HepG2 (cell line): ENCODE measurements at regions not wholly inside any gene's neighbourhood (a gene's known extent, or its start where the extent isn't known, plus 50 kb on each side); places are given as distances from the start of the nearest gene placed in this dataset.

Experiments used
- CBX5 ChIP-seq: sonication (generic); formaldehyde crosslinking; IDR thresholded peaks from 2 replicates; pipeline ENCODE4 v1.4.0; 2020; ENCODE audit warnings: missing genetic modification reagents, borderline replicate concordance
- FOXO4 ChIP-seq: sonication (generic); formaldehyde crosslinking; conservative IDR thresholded peaks from 2 replicates; pipeline ENCODE4 v1.8.1; 2023; ENCODE audit warnings: missing genetic modification reagents
- GTF2F1 ChIP-seq: fragments of 150-350 bp; IDR thresholded peaks from 2 replicates; pipeline ENCODE4 v1.6.1; 2014; ENCODE audit warnings: low read length
- HNF1B ChIP-seq: sonication (generic); formaldehyde crosslinking; IDR thresholded peaks from 2 replicates; pipeline ENCODE4 v1.5.1; 2020; ENCODE audit warnings: mild to moderate bottlenecking, moderate library complexity, missing genetic modification reagents
- JDP2 ChIP-seq: sonication (generic); formaldehyde crosslinking; IDR thresholded peaks from 2 replicates; pipeline ENCODE4 v1.8.1; 2022; ENCODE audit warnings: missing genetic modification reagents, borderline replicate concordance
- KDM6A ChIP-seq: IDR thresholded peaks from 2 replicates; pipeline ENCODE4 v1.6.1; 2016; ENCODE audit warnings: low read depth
- LCORL ChIP-seq, 2 experiments: fragments of 450-650 bp in 1 of 2; sonication (generic) in 1 of 2; formaldehyde crosslinking in 1 of 2; IDR thresholded peaks; 2 replicates each; pipeline versions ENCODE4 v1.5.0 to v1.6.1; 2017 to 2020; ENCODE audit warnings: antibody characterized with exemption in 1 of 2, missing genetic modification reagents in 1 of 2
- MAZ ChIP-seq, 2 experiments: sonication (generic) in 1 of 2; formaldehyde crosslinking in 1 of 2; IDR thresholded peaks; 2 replicates each; pipeline versions ENCODE4 v1.5.0 to v1.6.1; 2012 to 2020; ENCODE audit warnings: low read depth in 2 of 2, mild to moderate bottlenecking in 2 of 2, borderline replicate concordance in 1 of 2, improper control_type of control experiment in 1 of 2, low read length in 1 of 2, missing genetic modification reagents in 1 of 2, moderate library complexity in 1 of 2
- NFE2 ChIP-seq: sonication (generic); formaldehyde crosslinking; IDR thresholded peaks from 2 replicates; pipeline ENCODE4 v1.4.0; 2020; ENCODE audit warnings: missing genetic modification reagents
- PHF5A ChIP-seq: IDR thresholded peaks from one replicate; pipeline ENCODE4 v1.6.1; 2018; ENCODE audit warnings: low read depth, missing genetic modification reagents; ENCODE audit not compliant: unreplicated experiment
- RBM22 ChIP-seq: fragments of 200-400 bp; formaldehyde crosslinking; optimal IDR thresholded peaks from 2 replicates; pipeline ENCODE3; 2017; ENCODE audit warnings: mild to moderate bottlenecking, low read length, moderate library complexity
- SP2 ChIP-seq: sonication (generic); formaldehyde crosslinking; IDR thresholded peaks from 2 replicates; pipeline ENCODE4 v1.5.1; 2020; ENCODE audit warnings: mild to moderate bottlenecking, missing genetic modification reagents
- WIZ ChIP-seq: sonication (generic); formaldehyde crosslinking; IDR thresholded peaks from 2 replicates; pipeline ENCODE4 v1.5.1; 2020; ENCODE audit warnings: mild to moderate bottlenecking, missing genetic modification reagents
- ZBTB10 ChIP-seq: sonication (generic); formaldehyde crosslinking; IDR thresholded peaks from 2 replicates; pipeline ENCODE4 v1.4.0; 2020; ENCODE audit warnings: missing genetic modification reagents, borderline replicate concordance
- ZBTB26 ChIP-seq: IDR thresholded peaks from 2 replicates; pipeline ENCODE4 v1.6.1; 2016; ENCODE audit warnings: missing compliant biosample characterization, missing genetic modification reagents, borderline replicate concordance
- ZBTB46 ChIP-seq: sonication (generic); formaldehyde crosslinking; IDR thresholded peaks from 2 replicates; pipeline ENCODE4 v1.4.0; 2020; ENCODE audit warnings: mild to moderate bottlenecking, missing genetic modification reagents, borderline replicate concordance
- ZNF329 ChIP-seq: sonication (generic); formaldehyde crosslinking; IDR thresholded peaks from 2 replicates; pipeline ENCODE4 v1.9.0; 2021; ENCODE audit warnings: low read depth, mild to moderate bottlenecking, missing genetic modification reagents
- ZNF430 ChIP-seq: sonication (generic); formaldehyde crosslinking; IDR thresholded peaks from 2 replicates; pipeline ENCODE4 v1.9.0; 2021; ENCODE audit warnings: mild to moderate bottlenecking, missing genetic modification reagents
- ZNF432 ChIP-seq: sonication (generic); formaldehyde crosslinking; IDR thresholded peaks from 2 replicates; pipeline ENCODE4 v1.5.0; 2020; ENCODE audit warnings: missing genetic modification reagents, mild to moderate bottlenecking, borderline replicate concordance
- ZNF816 ChIP-seq: sonication (generic); formaldehyde crosslinking; IDR thresholded peaks from 2 replicates; pipeline ENCODE4 v1.8.0; 2022; ENCODE audit warnings: missing genetic modification reagents, mild to moderate bottlenecking, borderline replicate concordance
- ZSCAN20 ChIP-seq: sonication (generic); formaldehyde crosslinking; IDR thresholded peaks from 2 replicates; pipeline ENCODE4 v1.4.0; 2020; ENCODE audit warnings: missing genetic modification reagents, mild to moderate bottlenecking, borderline replicate concordance

GRCh38 chr10:78550716-78551115 lies 517.1 kb downstream of the RPS24 start (continued):
- no peak for TF ChIP-seq ZNF329 (CRISPR knock-in tag)
- TF ChIP-seq KDM6A = no peak; the same call in 1 of the 2 replicates
- no peak for TF ChIP-seq GTF2F1
- 0 out of 2 replicates have a peak, but pooled peaks have one; percentile 33 for TF ChIP-seq CBX5 (CRISPR knock-in tag)
- no peak for TF ChIP-seq NFE2 (CRISPR knock-in tag)
- no peak for TF ChIP-seq ZBTB46 (CRISPR knock-in tag)
- no peak for TF ChIP-seq ZNF432 (CRISPR knock-in tag)
- no peak for TF ChIP-seq LCORL (IDR thresholded peaks at IDR 0.05)
- peak; percentile 92 for TF ChIP-seq LCORL (CRISPR knock-in tag; IDR thresholded peaks at IDR 0.05)
- no peak; the same call in 1 of the 2 replicates for TF ChIP-seq ZNF816
- no peak for TF ChIP-seq MAZ (IDR thresholded peaks at IDR 0.05; ENCODE audit: borderline replicate concordance, low read depth, low read length)
- peak; percentile 7; the same call in 1 of the 2 replicates for TF ChIP-seq MAZ (CRISPR knock-in tag; IDR thresholded peaks at IDR 0.05; ENCODE audit: low read depth)
- TF ChIP-seq PHF5A (CRISPR knock-in tag) = no peak
- TF ChIP-seq ZBTB26 = no peak
- TF ChIP-seq SP2 (CRISPR knock-in tag) = no peak
- no peak; the same call in 1 of the 2 replicates for TF ChIP-seq JDP2
- TF ChIP-seq ZNF430 (CRISPR knock-in tag) = peak; percentile 87; the same call in 1 of the 2 replicates
- TF ChIP-seq RBM22 = no peak
- no peak for TF ChIP-seq ZSCAN20 (CRISPR knock-in tag)
- peak; percentile 66; the same call in 1 of the 2 replicates for TF ChIP-seq ZBTB10 (CRISPR knock-in tag)
- no peak for TF ChIP-seq FOXO4 (CRISPR knock-in tag)
- no peak for TF ChIP-seq WIZ (CRISPR knock-in tag)
- peak; percentile 70; the same call in 1 of the 2 replicates for TF ChIP-seq HNF1B (CRISPR knock-in tag)
